ENCODE measurements at regions not wholly inside any gene's neighbourhood (a gene's known extent, or its start where the extent isn't known, plus 50 kb on each side); places are given as distances from the start of the nearest gene placed in this dataset.

DNA sequence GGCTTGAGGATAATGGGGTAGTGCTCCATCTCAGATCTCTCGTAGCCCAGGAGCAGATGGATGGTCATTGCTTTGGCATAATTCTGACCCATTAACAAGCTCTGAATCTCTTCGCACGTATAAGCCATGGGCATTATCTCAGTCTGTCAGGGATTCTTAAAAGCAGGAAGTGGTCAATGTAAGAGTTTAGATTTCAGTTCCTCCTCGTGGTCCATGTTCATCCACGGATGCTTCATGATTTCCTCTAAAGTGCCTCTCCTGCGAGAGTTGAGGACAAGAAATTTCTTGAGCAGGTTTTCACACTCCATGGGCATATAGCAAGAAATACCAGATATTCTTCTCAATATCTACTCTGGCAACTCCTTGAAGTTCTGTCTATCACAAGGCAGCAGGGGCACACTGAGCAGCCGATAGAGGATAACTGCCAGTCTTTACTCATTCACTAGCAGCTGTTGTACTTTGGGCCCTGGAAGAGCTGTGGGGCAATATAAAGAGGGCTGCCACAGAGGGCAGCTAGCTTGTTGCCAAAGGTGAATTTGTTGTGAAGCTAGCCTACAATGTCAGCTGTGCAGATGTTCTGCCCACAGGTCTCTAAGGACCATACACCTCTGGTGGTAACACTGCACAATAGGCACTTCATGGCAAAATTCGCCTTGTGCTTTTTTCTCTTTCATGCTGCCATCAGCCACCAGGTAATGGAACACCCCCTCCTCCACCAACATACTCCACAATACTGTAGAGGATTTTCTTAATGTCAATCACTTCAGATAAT, 52.0 kb upstream of the WDR17 start:
- H3K4me1 ChIP-seq: no peaks in the 10 kb centered on the region
- no peaks in the 10 kb centered on the region for H3K27me3 ChIP-seq
- TF ChIP-seq, protein P1, sequence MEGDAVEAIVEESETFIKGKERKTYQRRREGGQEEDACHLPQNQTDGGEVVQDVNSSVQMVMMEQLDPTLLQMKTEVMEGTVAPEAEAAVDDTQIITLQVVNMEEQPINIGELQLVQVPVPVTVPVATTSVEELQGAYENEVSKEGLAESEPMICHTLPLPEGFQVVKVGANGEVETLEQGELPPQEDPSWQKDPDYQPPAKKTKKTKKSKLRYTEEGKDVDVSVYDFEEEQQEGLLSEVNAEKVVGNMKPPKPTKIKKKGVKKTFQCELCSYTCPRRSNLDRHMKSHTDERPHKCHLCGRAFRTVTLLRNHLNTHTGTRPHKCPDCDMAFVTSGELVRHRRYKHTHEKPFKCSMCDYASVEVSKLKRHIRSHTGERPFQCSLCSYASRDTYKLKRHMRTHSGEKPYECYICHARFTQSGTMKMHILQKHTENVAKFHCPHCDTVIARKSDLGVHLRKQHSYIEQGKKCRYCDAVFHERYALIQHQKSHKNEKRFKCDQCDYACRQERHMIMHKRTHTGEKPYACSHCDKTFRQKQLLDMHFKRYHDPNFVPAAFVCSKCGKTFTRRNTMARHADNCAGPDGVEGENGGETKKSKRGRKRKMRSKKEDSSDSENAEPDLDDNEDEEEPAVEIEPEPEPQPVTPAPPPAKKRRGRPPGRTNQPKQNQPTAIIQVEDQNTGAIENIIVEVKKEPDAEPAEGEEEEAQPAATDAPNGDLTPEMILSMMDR (IDR thresholded peaks at IDR 0.05): no peak
- TF ChIP-seq POLR2A (IDR thresholded peaks at IDR 0.05): no peak
- no peak overlapping the region for H3K4me3 ChIP-seq
- no peaks in the 10 kb centered on the region for H3K36me3 ChIP-seq
- DNase-seq: no peak
- H3K9me3 ChIP-seq: no peaks in the 10 kb centered on the region
- no peak overlapping the region for H3K27ac ChIP-seq

DNA sequence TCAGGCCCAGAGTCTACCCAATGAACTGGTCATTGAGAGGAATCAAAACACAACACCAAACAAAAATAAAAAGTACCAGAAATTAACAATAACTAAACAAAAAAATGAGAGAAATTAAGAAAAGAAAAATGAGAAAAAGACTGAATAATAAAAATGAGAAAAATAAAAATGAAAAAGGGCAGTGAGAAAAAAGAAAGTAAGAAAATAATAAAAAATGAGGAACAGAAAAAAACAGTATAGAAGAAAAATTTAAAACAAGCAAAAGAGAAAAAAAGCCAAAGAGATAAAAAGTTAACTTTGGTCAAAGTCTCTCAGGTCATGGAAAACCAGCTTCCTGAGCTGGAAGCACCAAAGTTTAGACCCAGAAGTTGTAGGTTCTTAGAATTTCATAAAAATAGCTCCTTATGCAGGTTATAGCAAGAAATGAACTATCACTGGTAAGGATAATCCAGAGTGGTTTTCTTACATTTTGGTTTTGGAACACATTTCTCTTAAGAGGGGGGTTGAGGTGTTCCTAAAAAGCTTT, 51.0 kb upstream of the WDR17 start:
- no peaks in the 10 kb centered on the region for H3K9me3 ChIP-seq
- no peak overlapping the region for H3K4me3 ChIP-seq
- DNase-seq: no peak
- TF ChIP-seq POLR2A (IDR thresholded peaks at IDR 0.05): no peak
- TF ChIP-seq, protein P1 (IDR thresholded peaks at IDR 0.05): no peak
- no peaks in the 10 kb centered on the region for H3K4me1 ChIP-seq
- no peaks in the 10 kb centered on the region for H3K27me3 ChIP-seq
- no peaks in the 10 kb centered on the region for H3K36me3 ChIP-seq
- peak overlapping the region in 1 of 4 donors; percentile 26 for H3K27ac ChIP-seq
